GM19025 (cell line): ENCODE measurements at regions not wholly inside any gene's neighbourhood (a gene's known extent, or its start where the extent isn't known, plus 50 kb on each side); places are given as distances from the start of the nearest gene placed in this dataset.
"Not testable (repeated sequence)": the region's sequence is repeated elsewhere in the genome, so short reads cannot be mapped to it uniquely, and the experiment has no call there.

Experiments used
- ATAC-seq: cut with Tn5 transposase; IDR thresholded peaks from one replicate; pipeline ENCODE4 v1.9.1; 2021; ENCODE audit warnings: mild to moderate bottlenecking, low read depth, moderate library complexity; ENCODE audit not compliant: unreplicated experiment

- no peak for ATAC-seq
Measured at GRCh38 chr4:131459430-131460101, 1689.5 kb upstream of the PCDH10 start.

GRCh38 chr4:131470360-131470759 is 1678.7 kb upstream of the PCDH10 start:
- no peak for ATAC-seq

GRCh38 chr4:131488772-131489171 is 1660.3 kb upstream of the PCDH10 start:
- ATAC-seq = no peak

GRCh38 chr4:131496211-131496610 is 1652.9 kb upstream of the PCDH10 start:
- ATAC-seq = not testable (repeated sequence)

GRCh38 chr4:131499141-131499873 is 1649.8 kb upstream of the PCDH10 start:
- no peak for ATAC-seq

GRCh38 chr4:131509521-131509920 is 1639.6 kb upstream of the PCDH10 start:
- no peak for ATAC-seq

- ATAC-seq = no peak
Measured at GRCh38 chr4:131526686-131527085, 1622.4 kb upstream of the PCDH10 start.

- no peak for ATAC-seq
Measured at GRCh38 chr4:131531087-131531486, 1618.0 kb upstream of the PCDH10 start.

GRCh38 chr4:131534944-131535645 is 1614.0 kb upstream of the PCDH10 start:
- no peak for ATAC-seq

GRCh38 chr4:131540256-131540655 is 1608.8 kb upstream of the PCDH10 start:
- no peak for ATAC-seq

GRCh38 chr4:131547506-131547981 is 1601.5 kb upstream of the PCDH10 start:
- peak; percentile 66 for ATAC-seq

GRCh38 chr4:131551306-131551705 is 1597.8 kb upstream of the PCDH10 start:
- no peak for ATAC-seq

- no peak for ATAC-seq
Measured at GRCh38 chr4:131566026-131566425, 1583.1 kb upstream of the PCDH10 start.

- no peak for ATAC-seq
Measured at GRCh38 chr4:131584587-131584986, 1564.5 kb upstream of the PCDH10 start.

GRCh38 chr4:131595140-131595539 is 1554.0 kb upstream of the PCDH10 start:
- no peak for ATAC-seq

GRCh38 chr4:131603705-131604104 is 1545.4 kb upstream of the PCDH10 start:
- ATAC-seq = no peak

- ATAC-seq = no peak
Measured at GRCh38 chr4:131609039-131609438, 1540.1 kb upstream of the PCDH10 start.

GRCh38 chr4:131610517-131610916 is 1538.6 kb upstream of the PCDH10 start:
- ATAC-seq = not testable (repeated sequence)

GRCh38 chr4:131613086-131613823 is 1535.8 kb upstream of the PCDH10 start:
- peak; percentile 36 for ATAC-seq

GRCh38 chr4:131613824-131614216 is 1535.3 kb upstream of the PCDH10 start:
- peak; percentile 93 for ATAC-seq

GRCh38 chr4:131632877-131633276 is 1516.2 kb upstream of the PCDH10 start:
- ATAC-seq = no peak
